MV-4-11 (cell line): ENCODE measurements at regions not wholly inside any gene's neighbourhood (a gene's known extent, or its start where the extent isn't known, plus 50 kb on each side); places are given as distances from the start of the nearest gene placed in this dataset.

Experiments used
- DNase-seq: peaks from one replicate; lab custom pipeline; 2025; lab: John Stamatoyannopoulos, UW

DNA sequence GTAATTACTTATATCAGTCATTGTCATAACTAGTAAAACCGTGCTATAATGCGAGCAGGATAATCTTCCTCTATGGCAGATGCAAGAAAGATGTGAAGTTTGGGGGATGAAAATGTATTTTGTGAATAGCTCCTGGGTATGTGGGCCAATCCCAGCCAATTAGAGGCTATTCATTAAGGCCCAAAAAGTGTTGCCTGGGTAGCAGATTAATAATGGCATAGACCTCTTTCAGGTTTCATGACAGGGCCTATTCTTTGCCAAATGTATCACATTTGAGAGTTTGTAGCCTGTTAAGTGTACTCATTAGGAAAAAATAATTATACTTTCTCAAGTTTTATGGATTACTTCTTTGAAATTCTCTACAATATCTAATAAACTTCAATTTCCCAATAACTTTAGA, 199.2 kb upstream of the POU3F2 start:
- no peak for DNase-seq

DNA sequence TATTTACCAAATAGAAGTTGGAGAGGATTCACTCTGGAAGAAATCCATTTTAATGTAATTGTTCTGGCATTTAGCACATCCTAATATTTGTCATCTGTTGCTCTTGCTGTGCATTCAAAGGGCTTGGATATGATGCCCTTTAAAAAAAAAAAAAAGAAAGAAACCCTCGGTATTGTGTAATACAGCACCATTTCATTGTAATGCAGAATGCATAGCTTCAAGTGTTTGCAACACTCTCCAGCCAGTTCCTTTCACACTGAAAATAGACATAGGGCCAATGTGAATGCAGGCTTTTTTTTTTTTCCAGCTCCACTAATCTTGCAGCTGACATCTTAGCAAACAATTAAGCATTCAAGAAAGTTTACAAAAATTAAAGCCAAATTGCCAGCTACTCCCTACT, 197.4 kb upstream of the POU3F2 start:
- peak; percentile 35 for DNase-seq

DNA sequence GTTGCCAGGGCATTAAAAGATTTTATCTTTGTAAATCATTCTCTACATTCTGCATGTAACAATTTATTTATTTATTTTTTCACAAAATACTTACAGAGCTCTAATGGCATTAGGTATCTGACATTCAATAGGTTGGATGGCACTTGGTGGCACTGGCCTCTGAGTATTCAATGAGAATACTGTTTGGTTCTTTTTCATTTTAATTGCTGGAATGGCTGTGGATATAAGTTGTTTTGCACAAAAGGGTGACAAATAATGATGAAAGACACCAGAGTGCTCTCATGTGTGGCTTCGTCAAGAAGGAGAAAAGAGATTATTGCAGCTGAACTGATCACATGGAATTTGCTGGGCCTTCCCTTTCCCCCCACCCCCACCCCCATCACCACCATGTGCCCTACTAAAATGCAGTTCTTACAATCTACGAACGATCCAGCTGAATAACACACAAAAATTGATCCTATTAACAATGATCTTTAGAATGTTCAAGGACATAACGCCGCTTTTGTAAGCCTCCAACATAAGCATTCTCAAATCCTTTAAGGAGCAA, 195.2 kb upstream of the POU3F2 start:
- no peak for DNase-seq

DNA sequence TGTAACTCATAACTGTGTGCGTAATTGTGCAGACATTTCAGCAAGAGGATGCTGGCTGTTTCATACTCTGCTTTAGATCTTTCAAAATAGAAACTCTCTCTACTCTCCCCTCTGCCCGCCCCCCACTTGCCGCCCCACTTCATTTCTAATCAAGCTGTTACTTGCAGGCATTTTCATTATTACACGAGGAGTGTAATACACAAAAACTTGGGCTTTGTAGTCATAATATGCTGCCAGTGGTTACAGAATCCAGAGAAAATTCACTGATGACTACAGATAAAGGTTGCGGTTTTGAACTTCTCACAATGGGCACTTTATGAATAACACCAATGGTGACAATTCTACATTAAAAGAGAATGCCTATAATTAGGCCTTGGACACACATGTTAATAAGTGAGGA, 194.0 kb upstream of the POU3F2 start:
- no peak for DNase-seq

DNA sequence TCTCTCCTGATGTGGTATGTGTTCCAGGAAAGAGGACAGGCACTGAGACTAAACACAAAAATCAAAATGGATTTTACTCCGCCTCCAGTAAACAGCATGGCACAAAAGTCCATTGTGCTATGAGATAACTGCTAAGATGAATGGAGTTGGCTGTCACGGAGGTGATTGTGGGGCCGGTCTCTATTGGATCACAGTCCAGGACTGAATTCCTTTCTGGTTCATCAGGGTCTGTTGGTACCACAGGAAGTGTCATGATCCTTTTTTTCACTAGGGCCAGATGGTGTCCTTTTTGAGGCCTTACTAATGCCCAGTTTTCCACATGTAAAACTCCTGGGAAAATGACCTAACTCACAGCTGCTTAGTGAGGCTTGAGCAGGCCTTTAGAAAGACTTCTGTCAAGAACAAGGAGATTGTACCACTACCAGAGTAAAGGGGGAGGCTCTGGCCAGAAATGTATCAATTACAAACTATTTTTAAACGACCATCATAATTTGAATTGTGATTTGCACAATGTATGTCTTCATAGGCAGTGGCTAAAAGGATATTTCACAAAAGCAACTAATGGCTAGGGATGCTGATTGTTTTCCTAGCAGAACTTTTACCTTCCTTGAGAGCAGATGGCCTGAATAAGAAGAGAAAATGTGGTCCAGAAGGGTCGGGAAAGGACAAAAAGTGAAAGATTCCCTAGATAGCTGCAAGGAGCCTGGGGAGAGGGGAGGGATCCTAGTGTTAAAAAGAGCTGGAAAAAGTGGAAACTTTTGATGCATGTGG, 192.2 kb upstream of the POU3F2 start:
- no peak for DNase-seq

DNA sequence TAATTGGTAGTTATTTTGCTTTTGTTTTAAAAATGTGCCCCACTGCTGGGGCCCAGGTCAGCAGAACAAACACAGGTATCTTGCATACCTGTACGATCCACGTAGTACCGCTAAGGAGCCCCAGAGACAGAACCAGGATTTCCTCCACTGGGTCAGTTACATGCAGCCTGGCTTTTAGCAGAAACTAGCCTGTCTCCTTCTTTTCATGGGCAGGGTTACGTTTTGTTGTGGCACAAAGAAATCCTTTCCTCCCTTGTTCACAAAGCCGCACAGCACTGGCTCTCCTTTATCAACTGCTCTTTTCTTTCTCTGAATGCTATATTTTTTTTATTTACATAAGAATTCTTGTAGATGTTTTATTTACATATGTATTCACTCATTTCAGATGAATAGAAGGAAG, 190.3 kb upstream of the POU3F2 start:
- DNase-seq, result no peak

DNA sequence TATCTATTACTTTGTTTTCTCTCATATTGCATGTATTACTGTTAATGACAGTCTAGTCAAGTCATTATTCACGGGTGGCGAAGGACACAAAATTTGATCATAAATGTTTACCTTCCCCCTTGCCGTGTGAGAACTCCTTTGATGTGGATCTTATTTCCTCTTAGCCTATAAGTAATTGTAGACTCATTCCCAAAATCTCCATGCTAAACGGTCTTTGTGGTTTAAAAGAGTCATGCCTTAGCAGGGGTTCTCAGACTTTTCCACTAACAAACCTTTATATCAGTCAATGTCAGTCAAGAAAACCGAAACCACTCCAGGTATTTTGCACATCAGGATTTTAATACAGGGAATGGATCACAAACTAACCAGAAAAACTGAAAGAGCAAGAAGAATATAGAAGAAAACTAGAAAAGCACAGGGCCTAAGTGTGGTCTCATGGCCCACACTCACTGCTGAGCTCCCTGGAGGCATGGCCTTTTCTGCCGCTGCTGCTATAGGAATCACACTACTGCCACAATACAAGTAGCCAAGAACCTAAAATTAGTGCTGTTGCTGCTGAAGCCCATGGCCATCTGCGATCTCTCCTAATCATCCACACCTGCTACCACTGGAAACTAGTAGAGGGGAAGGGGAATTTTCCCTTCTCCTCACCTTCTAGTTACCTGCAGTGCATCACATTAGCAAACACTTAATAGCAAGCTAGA, 186.0 kb upstream of the POU3F2 start:
- no peak for DNase-seq

DNA sequence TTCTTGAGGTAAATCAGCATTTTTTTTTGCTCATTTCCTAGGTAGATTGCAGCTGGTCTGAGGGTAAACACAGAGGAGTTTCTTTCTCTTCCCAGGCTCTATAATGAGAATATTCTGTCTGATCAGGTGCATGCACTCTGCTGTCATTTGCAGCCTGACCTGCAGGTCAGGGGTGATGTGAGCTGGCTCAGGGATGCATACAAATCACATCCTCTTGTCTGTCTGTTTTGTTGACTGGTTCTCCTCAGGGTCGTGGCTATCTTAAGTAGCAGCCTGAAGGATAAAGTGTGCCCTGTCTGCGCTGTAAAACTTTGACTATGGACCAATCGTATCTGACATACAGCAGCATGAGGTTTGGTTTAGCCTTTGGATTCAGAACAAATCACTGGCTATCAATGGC, 183.4 kb upstream of the POU3F2 start:
- DNase-seq, result no peak

DNA sequence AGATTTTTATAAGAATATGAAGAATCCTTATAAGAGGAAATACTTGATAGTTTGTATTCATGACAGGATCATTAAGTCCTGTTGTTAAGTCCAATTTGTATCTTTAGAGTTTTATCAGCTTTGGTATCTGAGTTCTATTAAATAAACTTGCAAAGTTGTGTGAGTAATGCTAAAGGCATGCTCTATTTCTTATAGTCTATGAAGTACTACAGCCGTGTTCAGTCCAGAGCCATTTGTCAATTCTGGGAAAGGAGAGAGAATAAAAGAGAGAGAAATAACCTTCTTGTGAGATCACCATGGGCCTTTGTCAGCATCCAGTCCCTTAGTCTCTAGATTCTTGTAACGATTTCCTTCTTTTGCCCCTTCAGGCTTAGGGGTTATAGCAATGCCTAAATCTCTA, 181.2 kb upstream of the POU3F2 start:
- no peak for DNase-seq

DNA sequence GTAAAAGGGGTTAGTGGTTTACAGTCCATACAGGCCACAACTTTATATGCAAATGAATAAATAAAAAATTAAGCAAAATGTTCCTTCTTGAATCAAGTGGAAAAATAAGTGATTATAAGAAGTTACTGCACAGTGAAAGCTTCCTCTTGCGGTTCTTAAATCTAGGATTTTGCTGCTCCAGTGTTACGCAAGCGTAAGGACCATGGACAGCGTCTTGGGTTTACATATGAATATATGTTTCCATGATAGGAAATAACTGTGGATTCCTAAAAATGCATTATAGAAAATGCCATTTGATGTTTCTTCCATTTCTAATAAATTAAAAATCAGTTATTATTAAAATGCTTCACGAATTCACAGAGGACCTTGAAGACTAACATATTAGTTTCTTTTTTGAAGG, 176.6 kb upstream of the POU3F2 start:
- peak; percentile 70 for DNase-seq

DNA sequence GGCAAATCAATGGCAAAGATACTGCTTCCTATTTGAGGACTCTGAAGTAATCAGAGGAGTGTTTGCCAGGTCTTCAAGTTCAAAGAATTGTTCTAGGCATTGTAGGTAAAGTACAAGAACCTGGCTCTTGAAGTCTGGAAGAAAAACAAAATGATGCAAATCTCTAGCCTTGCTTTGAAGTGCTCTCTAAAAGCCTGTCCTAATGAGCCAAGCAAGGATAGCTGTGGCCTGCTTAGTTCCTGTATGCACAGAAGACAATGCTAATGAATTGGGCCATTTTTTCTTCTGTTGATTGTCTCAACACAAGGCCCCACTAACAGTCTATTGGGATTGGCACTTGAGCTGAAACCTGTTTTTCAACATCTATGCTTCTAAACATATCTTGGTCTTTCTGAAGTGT, 165.0 kb upstream of the POU3F2 start:
- DNase-seq, result no peak

DNA sequence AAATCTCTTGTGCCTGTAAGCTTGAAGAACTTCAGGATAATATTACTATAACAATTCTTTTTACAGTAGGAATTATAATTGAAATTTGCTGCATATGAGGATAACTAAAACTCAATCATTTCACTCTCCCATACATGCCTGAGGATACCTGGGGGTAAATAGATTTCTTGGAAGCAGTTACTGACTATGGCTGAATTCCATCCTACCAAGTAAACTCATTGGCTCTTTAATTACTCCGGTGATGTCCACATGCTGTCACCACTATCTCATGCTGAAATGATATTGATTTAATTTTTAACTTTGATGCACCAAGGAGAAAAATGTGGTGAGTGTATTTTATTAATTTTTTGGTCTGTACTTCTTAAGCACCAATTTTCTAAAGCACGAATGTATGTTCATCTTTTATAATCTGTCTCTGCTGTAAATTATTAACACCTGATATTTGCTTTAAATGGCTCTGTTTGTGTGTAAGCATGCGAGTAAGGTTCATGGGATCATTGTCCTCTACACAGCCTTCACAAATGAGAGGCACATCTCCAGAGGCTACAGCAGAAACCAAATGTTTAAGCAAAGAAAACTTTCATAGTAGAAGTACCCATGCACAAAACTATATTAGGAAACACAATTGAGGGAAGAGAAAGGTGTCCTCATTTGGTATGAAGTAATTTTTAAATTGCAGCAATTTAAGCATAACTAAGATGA, 164.2 kb upstream of the POU3F2 start:
- DNase-seq, result no peak

DNA sequence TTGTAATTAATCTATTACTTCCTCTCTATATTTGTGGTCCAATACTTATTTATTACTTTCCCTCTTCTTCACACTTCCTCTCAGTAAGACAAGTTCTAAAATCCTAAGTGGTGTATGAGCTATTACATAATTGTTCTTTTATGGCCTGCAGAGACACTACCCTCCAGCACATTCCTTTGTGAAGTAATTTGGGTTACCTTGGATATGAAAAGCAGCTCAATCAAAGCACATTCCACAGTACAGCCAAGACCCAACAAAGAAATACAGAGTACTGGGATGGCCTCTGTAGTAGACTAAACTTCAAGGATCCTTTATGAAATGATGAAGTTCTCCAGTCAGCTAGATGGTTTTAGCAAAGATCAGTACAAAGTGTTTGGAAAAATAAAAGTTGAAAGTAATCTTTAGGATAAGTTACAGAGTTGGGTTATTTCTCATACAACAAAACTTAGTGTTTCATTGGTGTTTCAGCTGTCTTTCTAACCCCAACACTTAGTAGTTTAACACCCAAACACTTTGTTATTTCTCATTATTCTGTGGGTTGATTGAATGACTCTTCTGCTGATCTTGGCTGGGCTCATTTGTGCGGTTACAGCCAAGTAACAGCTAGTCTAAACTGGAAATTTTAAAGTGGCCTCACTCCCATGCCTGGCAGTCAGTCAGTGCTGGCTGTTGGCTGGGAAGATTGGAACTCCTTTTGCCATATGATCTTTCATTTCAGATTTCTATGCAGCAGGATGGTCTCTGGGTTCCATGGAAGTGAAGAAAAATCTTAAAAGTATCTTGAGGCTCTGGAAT, 161.5 kb upstream of the POU3F2 start:
- DNase-seq, result no peak

DNA sequence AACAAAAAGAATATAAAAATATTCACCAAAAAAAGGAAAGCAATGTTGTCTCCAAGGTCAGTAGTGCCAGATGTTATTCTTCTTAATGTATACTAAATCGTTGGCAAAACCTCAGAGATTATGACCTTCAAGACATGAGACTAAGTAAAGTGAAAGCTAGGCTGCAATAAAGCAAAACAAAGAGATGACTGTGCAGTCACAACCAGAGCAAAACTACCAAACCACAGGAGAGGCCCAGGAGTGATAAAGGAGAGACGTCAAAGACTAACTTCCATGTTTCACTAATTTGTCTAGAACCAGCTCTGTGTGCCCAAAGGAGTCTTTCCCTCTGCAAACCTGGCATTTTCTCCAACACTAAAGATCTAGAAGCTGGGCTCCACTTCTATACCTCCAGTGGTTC, 155.9 kb upstream of the POU3F2 start:
- DNase-seq, result no peak

DNA sequence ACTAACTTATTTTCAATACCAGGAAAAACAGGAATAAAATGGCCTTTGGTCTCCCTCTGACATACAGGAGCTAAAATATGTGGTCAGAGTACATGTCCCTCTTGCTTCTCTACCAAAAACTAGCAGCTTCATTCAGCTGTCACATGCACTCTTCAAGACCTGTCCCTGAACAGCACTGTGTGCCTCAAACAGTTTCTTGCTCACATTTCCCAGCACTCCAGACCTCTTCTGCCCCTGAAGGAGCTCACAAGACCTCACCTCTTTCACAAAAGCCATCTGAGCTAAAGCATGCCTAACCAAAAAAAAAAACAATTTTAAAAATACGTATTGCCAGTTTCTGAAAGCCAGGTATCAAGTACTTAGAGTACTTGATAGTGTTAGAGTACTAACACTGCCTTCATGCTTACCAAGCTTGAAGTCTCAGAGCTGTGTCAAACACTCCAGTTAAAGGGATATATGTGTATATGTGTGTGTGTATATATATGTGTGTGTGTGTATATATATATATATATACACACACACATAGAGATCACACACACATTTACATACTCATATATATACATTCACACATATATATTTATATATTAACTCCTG, 148.3 kb upstream of the POU3F2 start:
- no peak for DNase-seq

DNA sequence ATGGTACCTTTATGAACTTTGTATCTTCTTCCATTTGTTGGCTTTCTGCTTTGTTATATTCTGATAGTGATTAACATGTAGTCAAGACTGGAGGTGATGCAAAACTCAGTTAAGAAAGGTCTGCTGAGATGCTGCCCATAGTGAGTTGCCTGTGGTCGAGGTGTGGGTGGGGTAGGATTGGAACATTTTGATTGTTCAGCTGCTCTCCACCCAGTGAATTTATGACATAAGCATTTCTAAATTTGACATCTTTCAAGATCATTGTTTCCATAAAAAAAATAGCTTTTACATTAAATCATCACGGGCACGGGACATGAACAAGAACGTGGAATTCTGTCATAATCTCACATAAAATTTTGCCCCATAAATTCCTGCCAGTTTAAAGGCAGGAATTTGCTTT, 146.6 kb upstream of the POU3F2 start:
- DNase-seq, result no peak

DNA sequence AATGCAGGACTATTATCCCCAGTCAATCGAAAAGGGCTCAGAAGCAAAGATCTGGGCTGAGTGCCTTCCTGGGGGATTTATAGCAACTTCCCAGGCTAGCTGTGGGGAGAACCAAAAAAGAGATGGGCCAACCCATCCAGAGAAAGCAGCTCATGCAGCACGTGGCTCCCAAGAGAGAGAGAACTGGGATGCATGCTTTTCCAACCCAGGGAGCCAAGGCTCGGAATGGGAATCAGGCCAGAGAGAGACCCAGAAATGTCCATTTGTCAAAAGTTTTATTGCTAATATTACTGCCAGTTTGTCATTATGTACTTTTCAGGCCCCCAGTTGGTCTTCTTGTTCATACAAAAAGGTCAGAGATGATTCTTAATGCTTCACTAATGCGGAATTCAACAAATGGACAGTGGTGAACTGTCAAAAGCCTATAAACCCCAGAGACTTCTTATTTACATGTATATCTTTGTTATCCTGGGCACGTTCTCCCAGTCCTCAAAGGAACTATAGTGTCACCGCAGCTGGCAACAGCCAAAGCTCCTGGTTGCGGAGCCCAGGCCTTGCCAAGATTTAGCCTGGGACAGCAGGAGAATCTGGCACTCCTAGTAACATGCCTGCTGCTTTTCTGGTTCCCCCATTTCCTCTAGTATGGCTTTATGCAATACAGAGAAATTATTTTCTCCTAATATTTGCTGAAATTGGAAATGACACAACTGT, 139.1 kb upstream of the POU3F2 start:
- no peak for DNase-seq

DNA sequence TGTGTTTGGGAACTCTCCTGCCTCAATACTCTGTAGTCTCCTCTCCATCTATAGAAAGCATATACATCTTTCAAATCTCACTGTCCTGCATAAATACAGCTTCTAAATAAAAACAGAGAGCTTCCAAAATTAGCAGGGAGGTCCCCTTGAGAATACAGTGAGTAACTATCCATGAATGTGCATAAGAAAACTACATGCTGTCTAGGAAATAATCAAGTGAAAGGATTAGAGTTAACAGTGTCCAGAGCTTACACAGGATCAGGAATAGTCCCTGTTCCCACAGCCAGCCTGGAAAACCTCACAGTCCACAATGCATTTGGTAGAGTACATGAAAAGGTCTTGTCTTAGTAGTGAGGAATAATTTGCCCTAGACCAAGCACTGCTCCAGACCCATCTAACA, 123.0 kb upstream of the POU3F2 start:
- no peak for DNase-seq

DNA sequence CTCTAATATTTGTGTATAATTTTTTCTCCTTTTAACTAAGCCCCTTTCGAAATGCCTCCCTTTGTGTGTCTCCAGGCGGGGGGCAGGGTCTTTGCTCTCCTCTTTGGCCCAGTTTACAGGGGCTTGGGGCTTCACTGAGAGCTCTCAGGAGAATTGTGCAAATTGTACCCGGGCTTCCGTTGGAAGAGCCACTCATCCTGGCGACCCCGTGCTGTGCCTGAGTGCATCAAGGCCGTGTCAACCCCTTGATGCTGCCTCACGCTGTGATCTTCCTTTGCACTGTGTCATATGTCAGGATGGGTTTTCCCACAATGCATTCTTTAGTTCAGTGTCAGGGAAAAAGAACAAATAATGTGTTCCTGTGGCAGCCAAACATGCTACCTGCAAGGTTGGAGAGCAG, 118.0 kb upstream of the POU3F2 start:
- DNase-seq, result no peak

DNA sequence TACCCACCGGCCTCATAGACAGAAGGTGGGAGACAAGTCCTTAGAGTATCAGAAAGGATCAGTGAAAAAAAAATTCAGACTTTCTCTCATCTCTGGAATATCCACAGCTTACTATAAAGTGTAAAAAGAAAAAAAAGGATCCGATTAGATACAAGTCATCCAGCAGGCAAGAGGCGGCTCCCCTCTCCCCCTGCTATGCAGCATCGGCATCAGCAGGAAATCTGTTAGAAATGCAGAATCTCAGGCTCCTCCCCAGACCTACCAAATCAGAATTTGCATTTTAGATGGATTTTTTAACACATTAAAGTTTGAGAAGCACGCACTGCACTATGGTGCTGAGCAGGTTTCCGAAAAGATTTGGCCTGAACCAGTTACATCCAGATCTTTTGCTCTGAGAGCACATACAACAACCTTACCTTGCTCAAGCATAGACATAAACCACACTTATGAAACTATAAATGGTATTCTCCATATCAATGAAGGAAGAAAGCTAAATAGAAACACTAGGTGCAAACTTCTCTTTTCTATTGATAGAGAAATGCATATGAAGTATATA, 117.0 kb upstream of the POU3F2 start:
- no peak for DNase-seq

DNA sequence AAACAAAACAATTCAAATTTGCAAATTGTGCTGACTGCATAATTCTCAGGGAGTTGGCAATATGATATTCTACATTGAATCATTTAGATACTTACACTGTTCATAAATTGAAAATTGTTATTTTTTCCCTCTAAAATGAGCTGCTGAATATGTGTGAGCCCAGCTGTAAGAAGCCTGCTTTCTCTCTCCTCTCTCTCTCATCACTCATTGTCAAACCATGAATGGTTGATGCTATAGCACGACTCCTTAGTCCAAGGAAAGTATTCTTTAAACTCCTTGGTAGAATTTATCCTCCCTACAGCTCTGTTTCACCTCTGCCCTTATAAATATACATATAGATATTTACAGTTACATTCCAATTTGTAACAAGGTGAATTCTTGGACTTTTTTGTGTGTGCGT, 116.4 kb upstream of the POU3F2 start:
- no peak for DNase-seq
